Astrocyte of the spinal cord (primary cell): ENCODE measurements at regions not wholly inside any gene's neighbourhood (a gene's known extent, or its start where the extent isn't known, plus 50 kb on each side); places are given as distances from the start of the nearest gene placed in this dataset.
A peak's percentile ranks its signal among the peaks of the same experiment; 100 is the strongest.

Experiments used
- DNase-seq: peaks from one replicate; pipeline ENCODE4 v3.0.0; 2011; ENCODE audit warnings: low read depth, low spot score
- H3K4me3 ChIP-seq: 2 replicates; pipeline ENCODE4 v1.5.1; 2011; ENCODE audit warnings: low read depth, mild to moderate bottlenecking, low read length, moderate library complexity
- in situ Hi-C: cut with HindIII; loops from 2 replicates; pipeline ENCODE4 v1.10.0; 2017; ENCODE audit warnings: low sequenced_read_pairs
- TF ChIP-seq, protein P1 (sequence below): IDR thresholded peaks from 2 replicates; pipeline ENCODE4 v1.5.1; 2012; ENCODE audit warnings: low read depth, mild to moderate bottlenecking, low read length, inconsistent platforms

- in situ Hi-C loops, result no loop called here
- H3K4me3 ChIP-seq, result no peak overlapping the region
- TF ChIP-seq, protein P1, sequence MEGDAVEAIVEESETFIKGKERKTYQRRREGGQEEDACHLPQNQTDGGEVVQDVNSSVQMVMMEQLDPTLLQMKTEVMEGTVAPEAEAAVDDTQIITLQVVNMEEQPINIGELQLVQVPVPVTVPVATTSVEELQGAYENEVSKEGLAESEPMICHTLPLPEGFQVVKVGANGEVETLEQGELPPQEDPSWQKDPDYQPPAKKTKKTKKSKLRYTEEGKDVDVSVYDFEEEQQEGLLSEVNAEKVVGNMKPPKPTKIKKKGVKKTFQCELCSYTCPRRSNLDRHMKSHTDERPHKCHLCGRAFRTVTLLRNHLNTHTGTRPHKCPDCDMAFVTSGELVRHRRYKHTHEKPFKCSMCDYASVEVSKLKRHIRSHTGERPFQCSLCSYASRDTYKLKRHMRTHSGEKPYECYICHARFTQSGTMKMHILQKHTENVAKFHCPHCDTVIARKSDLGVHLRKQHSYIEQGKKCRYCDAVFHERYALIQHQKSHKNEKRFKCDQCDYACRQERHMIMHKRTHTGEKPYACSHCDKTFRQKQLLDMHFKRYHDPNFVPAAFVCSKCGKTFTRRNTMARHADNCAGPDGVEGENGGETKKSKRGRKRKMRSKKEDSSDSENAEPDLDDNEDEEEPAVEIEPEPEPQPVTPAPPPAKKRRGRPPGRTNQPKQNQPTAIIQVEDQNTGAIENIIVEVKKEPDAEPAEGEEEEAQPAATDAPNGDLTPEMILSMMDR, result no peak
- DNase-seq, result peak; percentile 89
Observed at GRCh38 chr4:14566518-14566917, 435.8 kb upstream of the CPEB2 start.

DNA sequence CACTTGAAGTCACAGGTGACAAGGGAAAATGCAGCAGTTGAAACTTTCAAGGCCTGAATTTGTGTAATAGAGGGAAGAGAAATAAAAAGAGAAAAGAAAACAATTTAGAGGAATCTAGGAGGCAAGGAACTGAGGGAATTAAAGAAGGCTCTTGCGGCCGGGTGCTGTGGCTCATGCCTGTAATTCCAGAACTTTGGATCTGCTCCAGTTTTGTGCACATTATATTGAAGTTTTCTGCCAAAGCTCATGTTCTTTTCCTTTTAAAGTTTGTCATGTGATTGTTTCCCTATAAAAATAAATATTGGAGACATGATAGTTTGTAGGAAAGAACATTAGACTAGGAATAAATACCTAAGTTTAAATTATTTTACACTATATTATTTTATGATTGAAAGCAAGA, 433.9 kb upstream of the CPEB2 start:
- peak; percentile 51 for DNase-seq
- TF ChIP-seq, protein P1, result no peak
- H3K4me3 ChIP-seq, result no peak overlapping the region
- in situ Hi-C loops, result no loop called here

- no peak overlapping the region for H3K4me3 ChIP-seq
- DNase-seq, result no peak
- TF ChIP-seq, protein P1, result no peak
- in situ Hi-C loops, result no loop called here
Observed at GRCh38 chr4:14575289-14575688, 427.0 kb upstream of the CPEB2 start.

DNA sequence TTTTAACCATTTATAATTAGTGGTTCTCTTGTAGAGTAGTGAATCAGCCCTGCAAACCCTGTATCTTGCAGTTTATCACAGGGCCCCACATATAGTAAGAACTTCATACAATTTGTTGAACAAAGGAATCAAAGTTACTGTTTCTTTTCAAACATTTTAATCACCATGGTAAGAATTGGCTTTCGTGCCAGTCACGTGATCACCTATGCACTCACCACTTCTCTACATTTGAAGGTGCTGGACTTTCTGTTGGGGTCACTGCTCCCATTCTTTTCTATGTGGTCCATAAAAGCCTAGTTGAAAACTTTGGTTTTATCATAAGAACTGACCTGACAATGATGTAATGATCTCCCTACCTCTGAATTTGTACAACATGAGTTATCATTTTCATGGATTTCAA, 426.4 kb upstream of the CPEB2 start:
- no peak overlapping the region for H3K4me3 ChIP-seq
- in situ Hi-C loops, result no loop called here
- TF ChIP-seq, protein P1, result no peak
- DNase-seq, result no peak

GRCh38 chr4:14580061-14580460, 422.2 kb upstream of the CPEB2 start:
- no peak overlapping the region for H3K4me3 ChIP-seq
- DNase-seq, result no peak
- TF ChIP-seq, protein P1, result no peak
- in situ Hi-C loops, result no loop called here

GRCh38 chr4:14581741-14582140, 420.5 kb upstream of the CPEB2 start:
- no peak for DNase-seq
- in situ Hi-C loops, result no loop called here
- H3K4me3 ChIP-seq, result no peak overlapping the region
- TF ChIP-seq, protein P1, result no peak

GRCh38 chr4:14582677-14583076, 419.6 kb upstream of the CPEB2 start:
- in situ Hi-C loops, result no loop called here
- TF ChIP-seq, protein P1, result no peak
- no peak for DNase-seq
- no peak overlapping the region for H3K4me3 ChIP-seq
